A549 (cell line): ENCODE measurements at regions not wholly inside any gene's neighbourhood (a gene's known extent, or its start where the extent isn't known, plus 50 kb on each side); places are given as distances from the start of the nearest gene placed in this dataset.

Experiments
- ATAC-seq, 2 experiments: fragments of 200-7000 bp in 1 of 2; fragments of >200 bp in 1 of 2; cut with Nextera tagmentation in 1 of 2; cut with Tn5 transposase in 1 of 2; 3 replicates each; pipeline versions ENCODE4 v1.8.0 to v1.9.1; 2018 to 2020; ENCODE audit warnings: mild to moderate bottlenecking in 1 of 2, moderate library complexity in 1 of 2
- CTCF ChIA-PET: fragments of 300-600 bp; sonication (Branson Sonifier 250); formaldehyde crosslinking; extraction: SDS; loops from one replicate; lab custom pipeline; 2021; ENCODE audit warnings: antibody characterized with exemption, inconsistent platforms; lab: Yijun Ruan, JAX
- POLR2A ChIA-PET: fragments of 350-600 bp; formaldehyde crosslinking; extraction: SDS; loops from one replicate; lab custom pipeline; 2021; ENCODE audit warnings: antibody characterized with exemption, inconsistent platforms; lab: Yijun Ruan, JAX
- DNase-seq, 2 experiments: peaks; one replicate each; pipeline versions ENCODE4 v3.0.0 to v3.0.0-alpha.2; 2011 to 2016; ENCODE audit warnings: low read depth in 1 of 2, low spot score in 1 of 2
- FAIRE-seq: peaks from 2 replicates; lab custom pipeline; 2011; peaks lifted over from hg19 to GRCh38; lab: Jason Lieb, UNC
- H3K27ac ChIP-seq, 2 experiments: fragments of >200 bp; sonication (Bioruptor Twin); formaldehyde crosslinking; 3 replicates each; pipeline ENCODE4 v1.5.1; 2016 to 2017
- H3K4me1 ChIP-seq: fragments of >200 bp; sonication (Bioruptor Twin); formaldehyde crosslinking; 3 replicates; pipeline ENCODE4 v1.6.1; 2016
- H3K4me2 ChIP-seq: fragments of >200 bp; sonication (Bioruptor Twin); formaldehyde crosslinking; 3 replicates; pipeline ENCODE4 v1.6.1; 2016
- H3K4me3 ChIP-seq: fragments of >200 bp; sonication (Bioruptor Twin); formaldehyde crosslinking; 3 replicates; pipeline ENCODE4 v1.5.1; 2016
- H3K9me3 ChIP-seq: fragments of >200 bp; sonication (Bioruptor Twin); formaldehyde crosslinking; 3 replicates; pipeline ENCODE4 v1.6.1; 2016
- ATOH8 ChIP-seq: fragments of 250-450 bp; sonication (Bioruptor Pico); IDR thresholded peaks from 2 replicates; pipeline ENCODE4 v1.5.0; 2020; ENCODE audit warnings: low read depth, mild to moderate bottlenecking, moderate library complexity
- BCL3 ChIP-seq: fragments of >200 bp; sonication (Bioruptor Twin); formaldehyde crosslinking; IDR thresholded peaks from 3 replicates; pipeline ENCODE4 v1.6.1; 2016
- CBX2 ChIP-seq: fragments of 200-600 bp; sonication (generic); IDR thresholded peaks from 2 replicates; pipeline ENCODE4 v1.6.1; 2016; ENCODE audit warnings: low read depth, mild to moderate bottlenecking, borderline replicate concordance
- CHD4 ChIP-seq: fragments of 200-600 bp; sonication (generic); IDR thresholded peaks from 2 replicates; pipeline ENCODE4 v1.6.1; 2016; ENCODE audit warnings: antibody characterized with exemption, mild to moderate bottlenecking, borderline replicate concordance
- EHMT2 ChIP-seq: fragments of 200-600 bp; sonication (generic); IDR thresholded peaks from 2 replicates; pipeline ENCODE4 v1.6.1; 2016; ENCODE audit warnings: antibody characterized with exemption, low read depth, mild to moderate bottlenecking, moderate library complexity
- ELK1 ChIP-seq: fragments of 150-350 bp; IDR thresholded peaks from 2 replicates; pipeline ENCODE4 v1.6.1; 2014; ENCODE audit warnings: low read depth, mild to moderate bottlenecking, low read length
- FOSB ChIP-seq: fragments of 250-450 bp; sonication (Bioruptor Pico); IDR thresholded peaks from 2 replicates; pipeline ENCODE4 v1.5.0; 2020; ENCODE audit warnings: mild to moderate bottlenecking, moderate library complexity
- HDAC2 ChIP-seq: fragments of 200-600 bp; sonication (generic); IDR thresholded peaks from 2 replicates; pipeline ENCODE4 v1.6.1; 2016
- HES2 ChIP-seq: fragments of >200 bp; sonication (Bioruptor Twin); formaldehyde crosslinking; IDR thresholded peaks from 2 replicates; pipeline ENCODE4 v1.6.1; 2016
- HOXB5 ChIP-seq: fragments of 250-450 bp; sonication (Bioruptor Pico); IDR thresholded peaks from 2 replicates; pipeline ENCODE4 v1.5.0; 2020; ENCODE audit warnings: mild to moderate bottlenecking, moderate library complexity
- JUN ChIP-seq, 2 experiments: fragments of >200 bp; sonication (Bioruptor Twin); formaldehyde crosslinking; IDR thresholded peaks; 2 replicates in 1 of 2; 3 replicates in 1 of 2; pipeline ENCODE4 v1.6.1; 2016 to 2017
- JUNB ChIP-seq: fragments of >200 bp; sonication (Bioruptor Twin); formaldehyde crosslinking; IDR thresholded peaks from 2 replicates; pipeline ENCODE4 v1.6.1; 2016
- KDM5A ChIP-seq: fragments of 200-600 bp; sonication (generic); IDR thresholded peaks from 2 replicates; pipeline ENCODE4 v1.6.1; 2016; ENCODE audit warnings: antibody characterized with exemption, mild to moderate bottlenecking
- MAZ ChIP-seq: fragments of 150-350 bp; IDR thresholded peaks from 2 replicates; pipeline ENCODE4 v1.6.1; 2014; ENCODE audit warnings: antibody characterized with exemption, low read depth, low read length, borderline replicate concordance
- NPAS2 ChIP-seq: fragments of 250-450 bp; sonication (Bioruptor Pico); IDR thresholded peaks from 2 replicates; pipeline ENCODE4 v1.8.0; 2022; ENCODE audit warnings: mild to moderate bottlenecking, moderate library complexity, borderline replicate concordance
- PHF8 ChIP-seq: fragments of 200-600 bp; sonication (generic); IDR thresholded peaks from 2 replicates; pipeline ENCODE4 v1.6.1; 2016; ENCODE audit warnings: low read depth, mild to moderate bottlenecking, antibody characterized with exemption, moderate library complexity, borderline replicate concordance
- RARB ChIP-seq: fragments of 250-450 bp; sonication (Bioruptor Pico); IDR thresholded peaks from 2 replicates; pipeline ENCODE4 v1.8.0; 2021; ENCODE audit warnings: mild to moderate bottlenecking, moderate library complexity
- RNF2 ChIP-seq: fragments of 200-600 bp; sonication (generic); IDR thresholded peaks from 2 replicates; pipeline ENCODE4 v1.6.1; 2016; ENCODE audit warnings: low read depth, mild to moderate bottlenecking, antibody characterized with exemption, moderate library complexity, borderline replicate concordance
- SMC3 ChIP-seq: fragments of >200 bp; sonication (Bioruptor Twin); formaldehyde crosslinking; IDR thresholded peaks from 3 replicates; pipeline ENCODE4 v1.6.1; 2018; ENCODE audit warnings: inconsistent platforms
- SREBF2 ChIP-seq: fragments of 450-650 bp; IDR thresholded peaks from 2 replicates; pipeline ENCODE4 v1.6.1; 2014; ENCODE audit warnings: mild to moderate bottlenecking, moderate library complexity
- ZSCAN20 ChIP-seq: fragments of 250-450 bp; sonication (Bioruptor Pico); IDR thresholded peaks from 2 replicates; pipeline ENCODE4 v1.8.0; 2022; ENCODE audit warnings: mild to moderate bottlenecking, moderate library complexity
- WGBS: methylation state at CpG from one replicate; pipeline ENCODE4 v1.1.6; 2017; ENCODE audit errors: missing lambda C conversion rate; 5-methylcytosine and 5-hydroxymethylcytosine counted together

- ATAC-seq (no peak), FAIRE-seq (no peak), DNase-seq (no peak)
- WGBS = 36% methylated on average over 3 of the region's 3 CpGs
- Histone ChIP-seq H3K4me1 (no peaks in the 10 kb centered on the region), H3K9me3 (no peaks in the 10 kb centered on the region; the same call in 2 of the 3 replicates), H3K4me2 (no peak overlapping the region), H3K4me3 (no peak overlapping the region), H3K27ac (no peak overlapping the region)
- ChIA-PET POLR2A (no interaction called here), CTCF (no interaction called here)
- TF ChIP-seq MAZ = no peak
- no peak for TF ChIP-seq HDAC2
- TF ChIP-seq CHD4 = no peak
- TF ChIP-seq PHF8 = no peak
- no peak for TF ChIP-seq KDM5A
- TF ChIP-seq BCL3 = no peak
- TF ChIP-seq RARB = no peak
- TF ChIP-seq SREBF2 = no peak
- no peak for TF ChIP-seq HES2
- TF ChIP-seq NPAS2 (CRISPR knock-in tag) = no peak
- TF ChIP-seq FOSB (CRISPR knock-in tag) = no peak
- TF ChIP-seq SMC3 = no peak
- TF ChIP-seq EHMT2 = no peak
- TF ChIP-seq RNF2 = no peak
These were observed 471.7 kb downstream of the CBLN4 start for GRCh38 chr20:55533632-55534031.

- ATAC-seq (no peak), FAIRE-seq (no peak), DNase-seq (no peak)
- 2% methylated on average over 3 of the region's 3 CpGs for WGBS
- POLR2A ChIA-PET = no interaction called here
- Histone ChIP-seq H3K27ac (no peak overlapping the region), H3K9me3 (no peaks in the 10 kb centered on the region; the same call in 2 of the 3 replicates), H3K4me1 (no peaks in the 10 kb centered on the region)
- CTCF ChIA-PET = interaction anchor here (0.6 kb wide), 1 partner anchor 460 kb away, joined by 3 read pairs; no protein-coding TSS in a partner anchor
- no peak for TF ChIP-seq ELK1
- no peak for TF ChIP-seq JUNB
- TF ChIP-seq ATOH8 (CRISPR knock-in tag) = no peak
- TF ChIP-seq PHF8 = no peak
- TF ChIP-seq JUN (IDR thresholded peaks at IDR 0.05) = no peak
- TF ChIP-seq NPAS2 (CRISPR knock-in tag) = no peak
- no peak for TF ChIP-seq CBX2
- no peak for TF ChIP-seq ZSCAN20 (CRISPR knock-in tag)
- TF ChIP-seq FOSB (CRISPR knock-in tag) = no peak
- TF ChIP-seq, all 56 proteins: peak for 0
- H3K4me2 ChIP-seq = no peak overlapping the region
- H3K4me3 ChIP-seq = no peak overlapping the region
These were observed 474.6 kb downstream of the CBLN4 start for GRCh38 chr20:55530763-55531162.

GRCh38 chr20:55528482-55528881 is 476.8 kb downstream of the CBLN4 start:
- CTCF ChIA-PET = no interaction called here
- Histone ChIP-seq H3K4me1 (no peaks in the 10 kb centered on the region), H3K27ac (no peak overlapping the region), H3K4me3 (no peak overlapping the region), H3K4me2 (no peak overlapping the region), H3K9me3 (no peaks in the 10 kb centered on the region; the same call in 2 of the 3 replicates)
- POLR2A ChIA-PET = no interaction called here
- FAIRE-seq (no peak), ATAC-seq (no peak), DNase-seq (no peak)
- 1% methylated on average over 3 of the region's 3 CpGs for WGBS
- no peak for TF ChIP-seq HOXB5 (CRISPR knock-in tag)
